NCI-H2029 treated with DMSO at 0.1 percent for 48 hours (cell line): ENCODE measurements at regions not wholly inside any gene's neighbourhood (a gene's known extent, or its start where the extent isn't known, plus 50 kb on each side); places are given as distances from the start of the nearest gene placed in this dataset.

Experiments used
- DNase-seq: peaks from one replicate; lab custom pipeline; 2025; lab: John Stamatoyannopoulos, UW

DNA sequence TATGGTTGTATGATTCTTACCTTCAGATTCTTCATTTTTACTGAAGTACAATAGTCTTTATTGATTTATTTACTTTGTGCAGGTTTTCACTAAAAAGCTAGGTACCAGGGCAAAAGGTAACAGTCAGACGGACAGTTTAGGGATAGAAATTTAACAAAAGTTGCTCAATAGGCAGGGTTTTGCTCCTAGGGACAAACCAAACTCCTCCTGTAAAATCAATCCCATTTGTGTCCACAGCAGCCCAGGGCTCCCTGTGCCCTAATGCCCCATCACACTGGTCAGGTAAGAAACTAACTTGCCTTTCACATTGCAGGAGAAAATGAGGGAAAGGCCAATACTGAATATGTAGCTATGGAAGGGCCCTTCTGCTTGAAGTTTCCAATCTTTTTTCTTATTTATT, 410.9 kb downstream of the EPHA4 start:
- no peak for DNase-seq

DNA sequence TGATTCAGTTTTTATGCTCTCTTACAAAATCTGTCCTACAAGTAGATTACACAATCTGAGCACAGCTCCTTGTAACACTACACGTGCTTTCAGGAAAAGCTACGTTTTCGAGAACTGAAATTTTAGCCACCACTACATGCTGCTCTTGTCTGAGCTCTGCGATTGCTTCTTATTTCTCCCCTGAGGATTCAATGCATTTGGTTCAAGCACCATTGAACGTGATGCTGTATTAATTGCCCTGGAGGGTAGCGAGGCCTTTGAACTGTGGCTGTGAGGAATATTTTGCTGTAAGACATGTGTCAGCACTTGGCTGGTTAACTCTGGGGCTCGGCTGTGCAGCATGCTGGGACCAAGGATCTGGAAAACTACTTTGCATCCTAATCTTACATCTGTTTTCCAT, 405.8 kb downstream of the EPHA4 start:
- DNase-seq = no peak

DNA sequence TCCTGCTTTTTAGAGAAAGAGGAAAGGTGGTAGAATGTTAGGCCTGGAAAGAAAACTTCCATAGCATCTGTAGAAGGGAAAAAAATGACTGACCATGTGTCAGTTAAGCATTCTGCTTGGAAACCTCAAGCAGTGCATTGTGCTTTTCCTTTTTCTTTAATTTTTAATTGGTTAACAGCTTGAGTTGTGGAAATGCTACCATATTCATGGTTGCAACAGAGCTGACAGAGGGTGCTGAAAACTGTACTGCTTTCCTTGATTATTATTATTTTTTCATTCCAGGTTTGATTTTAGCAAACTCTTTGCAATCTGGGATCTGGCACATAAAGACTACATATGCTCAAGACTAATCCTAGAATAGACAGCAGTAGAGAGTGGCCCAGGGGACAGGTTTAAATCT, 404.5 kb downstream of the EPHA4 start:
- no peak for DNase-seq

DNA sequence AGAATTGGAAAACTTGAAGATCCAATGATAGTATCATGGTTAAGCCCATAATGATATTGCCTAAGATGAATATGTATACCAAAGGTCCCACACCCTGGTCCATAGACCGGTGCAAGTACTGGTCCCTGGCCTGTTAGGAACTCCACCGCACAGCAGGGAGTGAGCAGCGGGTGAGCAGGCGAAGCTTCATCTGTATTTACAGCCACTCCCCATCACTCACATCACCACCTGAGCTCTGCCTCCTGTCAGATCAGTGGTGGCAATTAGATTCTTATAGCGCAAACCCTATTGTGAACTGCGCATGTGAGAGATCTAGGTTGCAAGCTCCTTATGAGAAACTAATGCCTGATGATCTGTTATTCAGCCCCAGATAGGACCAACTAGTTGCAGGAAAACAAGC, 402.4 kb downstream of the EPHA4 start:
- DNase-seq = no peak

DNA sequence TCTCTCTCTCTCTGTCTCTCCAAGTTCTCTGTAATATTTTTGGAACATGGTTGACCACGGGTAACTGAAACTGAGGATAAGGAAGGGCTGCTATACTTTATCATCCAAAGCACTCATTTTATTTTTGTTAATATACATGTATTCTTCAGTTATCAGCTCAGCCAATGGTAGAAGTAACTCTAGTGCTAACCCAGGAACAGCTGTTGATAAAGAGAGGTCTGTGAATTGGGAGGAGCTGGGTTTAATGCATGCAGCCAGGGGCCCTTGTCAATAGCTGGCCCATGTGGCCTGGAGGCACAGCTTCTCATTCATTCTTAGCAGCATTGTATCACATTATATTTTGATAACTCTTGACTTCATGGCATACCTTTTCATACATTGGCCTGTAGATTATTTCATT, 401.6 kb downstream of the EPHA4 start:
- DNase-seq = no peak

DNA sequence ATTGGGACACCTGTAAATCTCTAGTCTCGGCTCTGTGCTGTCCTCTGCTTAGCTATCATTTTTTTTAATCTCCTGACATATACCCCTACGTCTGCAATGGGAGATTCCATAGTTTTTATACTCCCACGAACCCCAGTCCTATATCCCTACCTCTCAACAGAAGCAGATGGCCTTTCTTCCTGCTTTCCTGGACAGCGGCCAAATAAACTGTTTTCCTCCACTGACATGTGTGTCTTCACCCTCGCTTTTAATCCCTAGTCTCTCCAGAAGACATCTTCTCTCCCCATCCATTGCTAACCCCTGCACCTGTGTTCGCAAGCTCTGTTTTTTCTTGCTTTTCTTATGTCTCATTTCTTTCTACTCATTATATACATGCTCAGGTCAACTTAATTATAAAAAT, 395.4 kb downstream of the EPHA4 start:
- no peak for DNase-seq

DNA sequence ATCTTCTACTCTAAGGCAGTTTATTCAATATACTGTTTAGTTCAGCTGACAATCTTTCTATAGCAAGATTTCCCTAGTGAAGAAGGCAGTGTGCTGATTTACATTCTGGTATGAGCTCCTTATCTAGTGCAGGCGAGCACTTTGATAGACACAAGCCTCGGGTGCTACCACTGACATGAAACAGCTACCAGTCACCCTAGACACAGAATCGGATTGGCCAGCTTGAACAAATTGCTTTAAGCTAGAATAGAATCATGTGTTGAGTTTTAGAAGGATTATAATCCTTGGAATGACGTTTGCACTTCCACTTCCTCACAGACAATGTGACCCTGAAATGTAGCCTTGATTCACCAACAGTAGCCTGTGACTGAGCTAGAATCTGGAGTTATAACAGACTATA, 394.0 kb downstream of the EPHA4 start:
- no peak for DNase-seq

DNA sequence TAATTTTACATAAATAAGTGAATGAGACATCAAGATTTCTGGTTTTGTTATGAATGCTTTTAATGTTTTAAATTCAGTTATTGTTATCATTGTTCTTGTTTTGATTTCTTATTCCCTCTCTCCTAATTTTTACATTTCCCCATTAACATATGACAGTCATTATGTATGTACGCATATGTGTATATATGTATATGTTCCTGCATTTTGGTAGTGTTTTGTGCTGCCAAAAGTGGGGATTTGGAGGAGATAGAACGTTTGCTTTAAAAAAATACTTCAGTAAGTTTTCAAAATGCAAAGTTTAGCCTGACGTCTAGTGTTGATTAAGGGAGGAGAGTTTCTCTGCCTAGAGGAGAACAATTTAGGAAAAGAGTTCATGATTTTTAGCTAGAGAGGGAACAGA, 385.2 kb downstream of the EPHA4 start:
- DNase-seq = no peak

DNA sequence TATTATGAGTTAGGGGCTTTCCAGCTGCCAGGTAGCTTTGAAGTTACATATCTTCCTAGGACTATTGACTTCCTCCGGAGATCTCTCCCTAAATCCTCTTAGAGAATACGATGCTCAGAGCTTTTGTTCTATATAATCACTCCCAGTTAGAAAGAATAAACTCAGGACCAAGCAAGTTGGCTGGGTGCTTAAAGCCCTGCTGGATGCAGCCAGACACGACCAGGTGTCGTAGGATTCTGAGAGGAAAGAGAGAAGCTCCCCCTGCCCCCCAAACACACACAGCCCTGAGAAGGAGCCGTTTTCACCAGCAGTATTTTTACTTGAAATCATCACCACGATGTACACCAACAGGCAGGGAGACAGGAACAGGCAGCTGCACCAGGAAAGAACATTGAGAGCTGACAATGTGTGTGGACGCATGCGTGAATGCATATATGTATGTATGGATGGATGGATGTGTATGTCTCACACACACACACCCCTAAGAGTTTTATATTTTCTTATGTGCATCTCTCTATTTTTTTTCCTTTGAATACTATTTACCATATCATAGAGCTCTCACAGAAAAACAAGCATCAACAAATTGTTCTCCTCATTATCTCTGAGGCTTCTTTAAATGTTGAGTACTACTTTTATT, 382.6 kb downstream of the EPHA4 start:
- DNase-seq = no peak

DNA sequence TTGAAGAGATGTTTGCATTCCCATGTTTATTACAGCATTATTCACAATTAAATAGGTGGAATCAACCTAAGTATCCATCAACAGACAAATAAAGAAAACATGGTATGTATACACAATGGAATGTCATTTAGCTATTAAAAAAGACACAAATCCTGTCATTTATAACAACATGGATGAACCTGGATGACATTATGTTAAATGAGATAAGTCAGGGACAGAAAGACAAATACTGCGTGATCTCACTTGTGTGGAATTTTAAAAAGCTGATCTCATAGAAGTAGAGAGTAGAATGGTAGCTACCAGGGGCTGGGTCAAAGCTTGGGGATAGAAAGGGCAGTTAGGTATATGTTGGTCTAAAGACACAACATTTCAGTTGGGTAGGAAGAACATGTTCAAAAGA, 376.3 kb downstream of the EPHA4 start:
- DNase-seq = no peak

DNA sequence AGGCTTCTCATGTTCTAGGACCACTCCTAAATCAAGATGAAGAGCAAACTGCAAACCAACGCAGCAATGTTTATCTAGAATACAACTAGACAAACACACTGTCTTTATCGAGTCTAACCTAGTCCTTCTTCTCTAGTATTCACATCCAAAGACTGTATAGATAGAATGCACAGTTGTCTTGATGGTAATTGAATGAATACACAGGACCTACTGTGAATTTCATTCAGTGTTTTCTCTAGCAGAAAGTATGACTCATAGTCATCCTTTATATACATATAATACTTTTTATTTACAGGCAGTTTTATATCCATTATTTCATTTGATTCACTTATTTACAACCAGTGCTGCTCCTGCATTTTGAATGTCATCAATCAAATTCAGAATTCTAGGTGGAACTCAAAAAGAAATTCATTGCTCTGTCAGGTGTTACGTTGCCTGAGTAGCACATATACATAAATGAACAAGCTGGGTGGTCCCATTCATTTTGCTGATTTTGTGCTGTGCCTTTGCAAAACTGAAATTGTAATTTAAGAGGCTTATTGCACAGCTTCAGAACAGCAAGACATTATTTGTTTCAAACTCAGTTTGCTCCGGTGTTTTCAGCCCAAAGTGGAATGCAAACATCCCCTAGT, 374.8 kb downstream of the EPHA4 start:
- no peak for DNase-seq

DNA sequence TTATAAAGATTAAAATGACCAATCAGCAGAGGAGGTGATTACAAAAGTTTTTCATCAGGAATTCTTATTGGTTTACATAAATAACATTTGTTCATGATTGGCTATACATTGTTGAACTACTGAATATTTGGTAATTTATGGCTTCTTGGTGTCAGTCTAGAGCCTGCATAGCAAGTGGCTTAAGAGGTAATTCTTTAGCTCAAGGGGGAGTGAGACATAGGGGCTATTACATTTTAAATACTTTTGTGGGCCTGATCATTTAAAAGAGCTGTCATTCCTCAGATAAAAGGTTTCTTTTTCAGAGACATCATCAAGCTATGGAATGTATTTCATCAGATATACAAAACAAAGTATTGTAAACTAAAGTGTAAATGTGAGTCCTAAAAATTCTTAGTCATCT, 373.8 kb downstream of the EPHA4 start:
- DNase-seq = no peak

DNA sequence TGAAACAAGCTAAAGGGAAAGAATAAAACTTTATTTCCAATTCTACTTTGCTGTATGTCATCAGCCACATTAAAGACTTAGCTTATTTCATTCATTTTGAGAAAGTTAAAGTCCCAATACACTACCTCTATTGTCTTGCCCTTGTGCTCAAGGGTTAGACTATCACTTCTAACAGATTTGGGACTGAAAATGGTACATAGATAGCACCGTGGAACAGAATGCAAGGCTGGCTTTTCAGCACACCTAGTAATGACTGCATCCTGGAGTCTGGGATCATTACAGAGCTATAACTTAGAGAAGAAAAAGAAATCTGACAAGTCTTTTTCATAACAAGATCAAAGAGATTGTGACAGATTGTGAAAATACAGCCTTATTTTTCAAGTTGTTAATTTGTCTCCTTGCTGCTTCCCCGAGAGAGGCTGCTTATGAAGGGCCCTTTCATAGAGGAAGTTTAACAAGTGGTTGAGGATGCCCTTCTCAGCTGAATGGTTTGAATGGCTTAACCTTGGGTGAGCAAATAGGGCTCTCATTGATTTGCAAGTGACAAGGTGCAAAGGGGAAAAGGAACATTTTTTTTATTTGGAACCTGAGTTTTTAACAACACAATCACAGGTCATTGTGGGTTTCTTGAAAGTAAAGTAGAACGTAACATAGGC, 371.8 kb downstream of the EPHA4 start:
- peak; percentile 12 for DNase-seq

DNA sequence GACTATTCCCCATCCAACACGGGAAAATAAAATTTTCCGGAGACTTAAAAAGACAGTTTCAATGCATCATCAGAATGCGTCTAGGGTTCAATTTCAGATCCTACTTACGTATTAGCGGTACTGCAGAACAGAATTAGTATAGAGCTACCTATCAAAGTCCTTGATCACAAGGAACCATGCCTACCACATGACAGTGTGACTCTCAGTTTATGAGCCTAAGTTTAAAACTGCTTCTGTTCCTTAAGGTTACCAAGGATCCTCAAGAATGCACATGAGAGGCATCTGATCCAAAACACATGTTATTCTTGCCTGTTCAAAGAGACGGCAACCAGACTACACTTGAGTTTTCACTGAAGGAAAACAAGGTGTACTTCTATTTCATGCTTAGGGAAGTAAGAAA, 369.7 kb downstream of the EPHA4 start:
- DNase-seq = no peak

DNA sequence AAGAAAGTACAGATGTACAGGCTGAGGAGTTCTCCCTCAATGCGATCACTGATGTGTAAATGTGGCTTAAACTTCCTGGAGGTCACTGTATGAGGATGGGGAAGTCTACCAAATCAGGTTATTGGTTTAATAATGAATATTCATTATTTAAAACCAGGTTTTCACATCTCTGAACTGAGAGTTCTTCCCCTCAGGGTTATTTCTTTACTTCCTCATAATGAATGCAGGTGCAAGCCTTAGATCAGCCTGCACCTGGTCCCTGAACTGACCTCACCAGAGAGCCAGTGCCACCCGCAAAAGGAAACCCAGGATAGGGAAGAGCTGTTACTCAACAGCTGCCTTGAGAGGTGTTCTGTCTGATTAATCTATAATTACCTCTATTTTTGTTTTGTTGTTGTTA, 369.0 kb downstream of the EPHA4 start:
- DNase-seq = no peak

DNA sequence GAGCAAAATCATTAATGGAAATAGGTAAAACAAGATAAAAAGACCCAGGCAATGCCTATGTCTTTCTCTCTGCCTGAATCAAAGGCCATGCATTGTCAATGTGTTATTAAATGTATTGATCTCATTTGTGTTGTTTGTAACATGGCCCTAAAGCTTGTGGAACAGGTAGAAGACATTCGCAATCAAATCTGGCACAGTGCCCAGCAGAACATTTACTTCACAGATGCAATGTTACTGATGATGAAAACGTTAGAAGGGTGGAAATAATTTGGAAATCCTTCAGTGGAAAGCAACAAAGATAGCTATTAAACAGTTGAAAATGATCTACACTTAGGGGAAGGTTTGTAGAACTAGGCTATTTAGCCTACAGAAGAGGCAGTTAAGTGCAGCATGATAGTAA, 368.2 kb downstream of the EPHA4 start:
- no peak for DNase-seq

DNA sequence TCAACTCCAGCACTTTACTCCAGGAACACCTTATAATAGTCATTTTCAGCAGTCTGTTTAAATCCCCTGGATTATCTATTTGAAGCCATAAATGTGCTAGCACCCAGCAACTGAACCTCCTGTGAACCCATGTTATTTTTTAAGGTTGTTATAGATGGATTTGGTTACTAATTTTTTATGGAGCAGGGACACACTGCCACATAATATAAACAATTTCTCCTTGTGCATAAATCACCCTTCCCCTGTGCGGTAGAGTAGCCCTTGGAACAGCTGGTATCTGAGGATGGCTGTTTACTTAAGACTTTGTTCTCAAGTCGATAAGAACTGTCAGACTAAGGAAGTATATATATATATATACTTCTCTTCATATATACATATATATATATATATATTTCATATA, 367.4 kb downstream of the EPHA4 start:
- no peak for DNase-seq

DNA sequence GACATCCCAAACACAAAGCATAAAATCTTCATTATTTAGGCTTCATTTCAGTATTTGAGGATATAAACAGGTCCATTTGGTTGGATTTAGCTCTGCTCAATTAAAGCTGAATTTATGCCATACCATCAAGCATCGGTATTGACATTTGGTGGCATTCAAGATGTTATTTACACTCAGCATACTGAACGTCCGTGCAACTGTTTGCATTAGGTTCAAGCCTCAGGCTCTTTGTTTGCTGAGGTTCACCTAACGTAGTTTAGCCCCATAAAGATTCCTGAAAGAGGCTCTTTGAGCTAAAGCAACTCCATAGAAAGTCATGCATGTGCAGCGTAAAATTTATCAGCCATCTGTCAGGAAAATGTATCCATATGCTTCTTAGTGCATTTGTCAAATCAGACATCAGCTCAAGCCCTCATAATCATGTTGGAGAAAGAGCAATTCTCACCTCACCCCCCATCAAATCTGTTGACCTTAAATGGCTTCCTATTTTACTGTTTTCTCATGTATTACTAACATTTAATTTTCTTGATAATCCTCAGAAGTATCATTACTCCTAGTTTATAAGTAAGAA, 366.9 kb downstream of the EPHA4 start:
- no peak for DNase-seq

DNA sequence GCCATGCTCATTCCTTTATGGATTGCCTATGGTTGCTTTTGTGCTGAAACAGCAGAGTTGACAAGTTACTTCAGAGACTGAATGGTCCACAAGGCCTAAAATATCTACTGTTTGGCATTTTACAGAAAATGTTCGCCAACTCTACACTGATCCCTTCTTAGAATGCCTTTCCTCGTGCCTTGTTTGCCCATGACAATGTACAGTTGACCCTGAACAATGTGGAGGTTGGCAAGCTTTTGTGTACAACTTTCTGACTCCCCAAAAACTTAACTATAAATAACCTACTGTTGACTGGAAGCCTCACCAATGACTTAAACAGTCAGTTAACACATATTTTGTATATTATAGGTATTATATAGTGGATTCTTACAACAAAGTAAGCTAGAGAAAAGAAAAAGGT, 361.4 kb downstream of the EPHA4 start:
- no peak for DNase-seq

DNA sequence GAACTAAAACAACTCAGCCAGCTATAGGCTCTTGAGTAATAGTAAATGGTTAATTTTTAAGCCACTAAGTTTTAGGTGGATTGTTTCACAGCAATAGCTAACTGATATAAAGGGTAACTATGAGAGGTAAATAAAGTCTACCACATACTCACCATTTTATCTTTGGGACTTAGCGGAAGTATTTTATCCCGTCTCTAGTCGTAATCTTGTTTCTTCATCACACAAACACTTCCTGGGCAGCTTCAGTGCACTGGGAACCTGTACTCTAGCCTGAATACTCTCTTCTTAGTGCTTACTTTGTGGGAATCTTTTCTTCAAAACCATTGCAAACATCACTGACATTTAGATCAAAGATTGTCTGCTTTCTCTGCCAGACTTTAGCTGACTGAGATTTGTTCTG, 360.5 kb downstream of the EPHA4 start:
- DNase-seq = no peak

DNA sequence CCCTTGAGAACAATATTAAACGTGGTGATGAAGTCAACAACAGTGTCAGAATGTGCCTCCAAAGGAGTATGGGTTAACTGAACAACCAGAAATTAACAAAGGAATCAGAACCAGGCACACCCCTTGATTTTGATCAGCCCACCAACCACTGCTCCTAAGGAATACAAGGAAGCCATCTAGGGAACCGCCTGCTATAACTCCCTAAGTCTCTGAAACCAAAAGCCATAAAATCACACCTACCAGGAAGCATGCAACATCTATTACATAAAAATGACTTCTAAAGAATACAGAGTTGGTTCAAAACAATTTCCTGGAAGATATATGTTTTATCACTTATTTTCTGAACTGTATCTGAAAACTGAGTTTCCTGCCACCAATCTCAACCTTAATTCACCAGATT, 360.0 kb downstream of the EPHA4 start:
- no peak for DNase-seq

DNA sequence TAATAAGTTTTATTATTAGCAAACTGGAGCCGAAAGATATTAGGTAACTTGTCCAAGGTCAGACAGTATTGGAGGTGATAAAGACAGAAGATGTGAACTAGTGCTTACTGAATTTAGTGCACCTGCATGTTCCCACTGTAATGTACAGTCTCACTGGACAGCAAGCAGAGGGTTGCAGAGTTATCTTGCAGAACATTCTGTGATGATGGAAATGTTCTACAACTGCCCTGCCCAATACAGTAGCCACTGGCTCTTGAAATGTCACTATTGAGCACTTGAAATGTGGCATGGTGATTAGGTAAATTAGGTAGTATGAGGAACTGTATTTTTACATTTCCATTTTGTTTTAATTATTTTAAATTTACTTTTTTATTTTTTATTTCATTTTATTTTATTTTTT, 356.6 kb downstream of the EPHA4 start:
- DNase-seq = no peak

DNA sequence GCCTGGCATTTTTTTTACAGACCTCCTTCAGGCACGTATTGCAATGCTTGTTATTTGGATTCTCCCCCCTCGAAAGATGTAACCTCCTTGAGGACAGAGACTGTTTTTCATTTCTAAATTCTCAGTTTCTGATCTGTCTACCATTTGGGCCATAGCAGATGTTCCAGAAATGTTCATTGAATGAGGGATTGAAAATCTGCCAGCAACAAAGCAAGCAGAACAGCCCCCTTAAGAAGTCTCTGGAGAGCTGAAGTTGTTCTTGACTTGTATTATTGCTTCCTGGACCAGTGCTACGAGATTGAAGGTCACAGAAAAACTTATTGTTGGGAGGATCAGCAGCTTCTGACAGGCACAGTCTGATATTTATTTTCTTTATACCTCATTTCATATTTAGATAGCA, 355.5 kb downstream of the EPHA4 start:
- no peak for DNase-seq

DNA sequence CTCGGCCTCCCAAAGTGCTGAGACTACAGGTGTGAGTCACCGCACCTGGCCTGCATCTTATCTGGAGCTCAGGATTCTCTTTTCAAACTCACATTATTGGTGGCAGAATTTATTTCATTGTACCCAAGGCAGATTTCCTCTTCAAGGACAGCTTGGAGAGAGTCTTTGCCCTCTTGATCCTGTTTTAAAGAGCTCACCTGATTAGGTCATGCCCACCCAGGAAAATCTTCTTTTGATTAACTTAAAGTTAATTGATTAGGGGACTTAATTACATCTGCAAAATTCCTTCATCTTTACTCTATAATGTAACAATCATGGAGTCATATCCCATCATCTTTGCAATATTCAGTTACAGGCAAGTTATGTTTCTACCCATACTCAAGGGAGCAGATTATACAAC, 346.4 kb downstream of the EPHA4 start:
- DNase-seq = no peak
